OCI-LY3 (cell line): ENCODE measurements at regions not wholly inside any gene's neighbourhood (a gene's known extent, or its start where the extent isn't known, plus 50 kb on each side); places are given as distances from the start of the nearest gene placed in this dataset.

ENCODE experiments used
- H2AFZ ChIP-seq: fragments of 200-600, 300-600 bp; shearing (Covaris generic); 2 replicates; pipeline ENCODE4 v1.6.0; 2014; ENCODE audit warnings: antibody characterized with exemption, low read depth, low read length
- H3K27ac ChIP-seq: fragments of 200-600, 300-600 bp; sonication (generic); 2 replicates; pipeline ENCODE4 v1.5.1; 2014; ENCODE audit warnings: mild to moderate bottlenecking, low read length, moderate library complexity, mixed read lengths
- H3K27me3 ChIP-seq: fragments of 200-600, 300-600 bp; sonication (generic); 2 replicates; pipeline ENCODE4 v1.6.1; 2014; ENCODE audit warnings: low read depth, low read length, mixed read lengths
- H3K36me3 ChIP-seq: fragments of 200-600, 300-600 bp; sonication (generic); replicated peaks from 2 replicates; pipeline ENCODE3; 2014; ENCODE audit warnings: low read depth, low read length, mixed read lengths
- H3K4me1 ChIP-seq: fragments of 300-600, 200-600 bp; sonication (generic); 2 replicates; pipeline ENCODE4 v1.6.1; 2014; ENCODE audit warnings: low read length, mixed read lengths
- H3K4me2 ChIP-seq: fragments of 200-600, 300-600 bp; sonication (generic); 2 replicates; pipeline ENCODE4 v1.6.1; 2014; ENCODE audit warnings: low read length, mixed read lengths
- H3K4me3 ChIP-seq: fragments of 300-600, 200-600 bp; sonication (generic); 2 replicates; pipeline ENCODE4 v1.5.1; 2014; ENCODE audit warnings: antibody characterized with exemption, mild to moderate bottlenecking, low read length, moderate library complexity
- H3K79me2 ChIP-seq: fragments of 300-600, 200-600 bp; shearing (Covaris generic); 2 replicates; pipeline ENCODE4 v1.6.1; 2014; ENCODE audit warnings: mild to moderate bottlenecking, low read length, mixed read lengths
- H3K9ac ChIP-seq: fragments of 300-600, 200-600 bp; shearing (Covaris generic); 2 replicates; pipeline ENCODE4 v1.6.0; 2014; ENCODE audit warnings: mild to moderate bottlenecking, low read length, moderate library complexity
- H3K9me3 ChIP-seq: fragments of 200-600, 300-600 bp; shearing (Covaris generic); 2 replicates; pipeline ENCODE4 v1.6.1; 2014; ENCODE audit warnings: low read length, mixed read lengths; ENCODE audit not compliant: insufficient read depth
- H4K20me1 ChIP-seq: fragments of 200-600, 300-600 bp; sonication (generic); 2 replicates; pipeline ENCODE4 v1.6.1; 2016; ENCODE audit warnings: low read length, mixed read lengths; ENCODE audit not compliant: insufficient read depth
- EZH2phosphoT487 ChIP-seq: fragments of 200-600 bp; shearing (Covaris generic); IDR thresholded peaks from 2 replicates; pipeline ENCODE4 v1.6.1; 2018; ENCODE audit warnings: antibody characterized with exemption, mixed run types, low read depth
- TF ChIP-seq, protein P1 (sequence below): fragments of 200-600, 300-600 bp; sonication (generic); IDR thresholded peaks from 2 replicates; pipeline ENCODE4 v1.5.1; 2014; ENCODE audit warnings: antibody characterized with exemption, low read length, low read depth

DNA sequence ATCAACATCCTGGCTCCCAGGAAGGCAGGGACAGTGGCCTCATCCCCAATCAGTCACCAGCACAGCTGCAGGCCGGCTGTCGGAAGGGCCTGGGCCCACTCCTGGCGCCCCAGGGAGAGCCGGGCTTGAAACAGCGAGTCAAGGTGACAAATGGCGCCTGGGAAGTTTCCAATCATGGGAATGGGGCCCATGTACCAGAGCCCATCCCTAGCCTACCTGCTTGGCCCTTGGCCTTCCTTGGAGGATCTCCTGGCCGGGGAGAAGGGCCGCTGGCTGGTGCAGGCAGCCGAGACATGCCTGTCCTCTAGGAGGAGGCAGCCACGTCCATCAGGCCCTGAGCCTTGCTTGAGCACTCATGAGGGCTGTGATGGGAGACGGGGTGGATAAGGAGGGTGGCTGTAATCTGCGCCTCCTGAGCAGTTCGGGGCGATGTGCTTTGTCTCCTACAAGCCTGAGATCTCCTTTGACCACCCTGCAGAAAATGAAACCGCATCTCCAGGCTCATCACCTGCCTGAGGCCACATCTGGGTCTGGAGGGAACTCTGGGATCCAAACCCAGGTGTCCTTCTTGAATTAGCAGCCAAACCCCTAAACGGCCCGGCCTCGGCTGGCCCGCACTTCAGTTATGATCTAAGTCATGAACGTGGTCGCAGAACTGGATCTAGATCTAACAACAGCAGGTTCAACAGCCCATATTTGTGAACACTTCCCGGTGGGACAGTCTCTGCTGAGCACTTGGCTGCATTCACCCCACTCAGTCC, 862.0 kb downstream of the TBC1D22A start:
- Histone ChIP-seq H4K20me1 (no peaks in the 10 kb centered on the region), H3K9me3 (0 out of 2 replicates have a peak, but pooled peaks cover 5% of the 10 kb centered on the region), H3K27me3 (no peaks in the 10 kb centered on the region), H3K4me2 (no peak overlapping the region), H3K4me1 (no peaks in the 10 kb centered on the region), H3K4me3 (no peak overlapping the region), H3K27ac (no peak overlapping the region), H2AFZ (no peak overlapping the region), H3K79me2 (no peaks in the 10 kb centered on the region), H3K36me3 (no peaks in the 10 kb centered on the region), H3K9ac (no peak overlapping the region)
- TF ChIP-seq EZH2phosphoT487: no peak
- TF ChIP-seq, protein P1, sequence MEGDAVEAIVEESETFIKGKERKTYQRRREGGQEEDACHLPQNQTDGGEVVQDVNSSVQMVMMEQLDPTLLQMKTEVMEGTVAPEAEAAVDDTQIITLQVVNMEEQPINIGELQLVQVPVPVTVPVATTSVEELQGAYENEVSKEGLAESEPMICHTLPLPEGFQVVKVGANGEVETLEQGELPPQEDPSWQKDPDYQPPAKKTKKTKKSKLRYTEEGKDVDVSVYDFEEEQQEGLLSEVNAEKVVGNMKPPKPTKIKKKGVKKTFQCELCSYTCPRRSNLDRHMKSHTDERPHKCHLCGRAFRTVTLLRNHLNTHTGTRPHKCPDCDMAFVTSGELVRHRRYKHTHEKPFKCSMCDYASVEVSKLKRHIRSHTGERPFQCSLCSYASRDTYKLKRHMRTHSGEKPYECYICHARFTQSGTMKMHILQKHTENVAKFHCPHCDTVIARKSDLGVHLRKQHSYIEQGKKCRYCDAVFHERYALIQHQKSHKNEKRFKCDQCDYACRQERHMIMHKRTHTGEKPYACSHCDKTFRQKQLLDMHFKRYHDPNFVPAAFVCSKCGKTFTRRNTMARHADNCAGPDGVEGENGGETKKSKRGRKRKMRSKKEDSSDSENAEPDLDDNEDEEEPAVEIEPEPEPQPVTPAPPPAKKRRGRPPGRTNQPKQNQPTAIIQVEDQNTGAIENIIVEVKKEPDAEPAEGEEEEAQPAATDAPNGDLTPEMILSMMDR: no peak

DNA sequence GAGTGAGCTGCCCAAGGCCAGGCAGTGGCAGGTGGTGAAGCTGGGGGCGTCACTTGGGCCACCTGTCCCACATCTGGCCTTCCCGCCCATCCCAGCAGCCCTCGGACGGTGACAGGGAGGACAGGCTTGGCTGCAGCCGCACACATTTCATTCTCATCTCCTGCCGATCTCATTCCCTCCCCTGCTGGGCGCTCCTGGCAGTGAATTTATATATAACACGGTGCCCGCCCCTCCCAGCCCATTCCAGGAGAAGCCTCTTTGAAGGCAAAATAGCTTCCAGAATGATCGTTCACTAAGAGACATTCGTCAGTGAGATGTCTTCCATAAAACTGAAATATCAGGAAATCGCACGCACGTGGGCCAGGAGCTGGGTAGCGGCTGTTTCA, 861.3 kb downstream of the TBC1D22A start:
- Histone ChIP-seq H3K4me1 (no peaks in the 10 kb centered on the region), H3K79me2 (no peaks in the 10 kb centered on the region), H2AFZ (no peak overlapping the region), H3K9me3 (0 out of 2 replicates have a peak, but pooled peaks cover 5% of the 10 kb centered on the region), H4K20me1 (no peaks in the 10 kb centered on the region), H3K4me2 (no peak overlapping the region), H3K4me3 (no peak overlapping the region), H3K27me3 (no peaks in the 10 kb centered on the region), H3K27ac (no peak overlapping the region), H3K9ac (no peak overlapping the region), H3K36me3 (no peaks in the 10 kb centered on the region)
- no peak for TF ChIP-seq EZH2phosphoT487
- TF ChIP-seq, protein P1: no peak

DNA sequence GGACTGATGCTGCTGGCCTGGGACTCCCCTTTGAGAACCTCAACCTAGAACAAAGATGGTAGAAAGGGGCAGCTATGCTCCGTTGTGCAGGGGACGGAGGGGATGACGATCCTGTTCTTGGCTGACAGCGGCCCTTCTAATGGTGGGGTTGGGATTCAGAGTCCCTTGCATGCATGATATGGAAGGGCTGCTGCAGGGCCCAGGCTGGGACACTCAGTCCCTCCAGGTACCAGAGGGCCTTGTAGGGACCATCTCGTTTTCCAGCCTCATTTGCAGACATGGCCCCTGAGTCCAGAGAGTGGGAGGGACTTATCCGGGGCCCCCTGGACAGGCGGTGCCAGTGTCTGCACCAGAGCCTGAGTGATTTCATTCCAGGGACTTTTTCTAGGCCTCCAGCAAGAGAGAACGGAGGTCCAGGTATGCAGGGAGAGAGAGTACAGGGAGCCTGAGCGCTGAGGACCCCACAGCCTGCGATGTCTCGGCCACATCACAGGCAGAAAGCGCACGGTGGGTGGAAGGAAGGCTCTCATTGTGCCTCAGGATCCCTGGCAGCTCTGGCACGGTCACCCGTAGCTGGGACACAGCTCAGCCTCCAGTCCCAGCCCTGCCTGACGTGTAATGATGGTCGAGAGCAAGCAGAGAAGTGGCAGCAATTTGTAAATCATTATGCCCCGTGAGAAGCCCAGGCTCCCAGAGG, 860.8 kb downstream of the TBC1D22A start:
- H3K79me2 ChIP-seq: no peaks in the 10 kb centered on the region
- H3K4me3 ChIP-seq: no peak overlapping the region
- H3K4me1 ChIP-seq: no peaks in the 10 kb centered on the region
- 0 out of 2 replicates have a peak, but pooled peaks cover under 1% of the 10 kb centered on the region for H3K9me3 ChIP-seq
- no peaks in the 10 kb centered on the region for H3K36me3 ChIP-seq
- TF ChIP-seq EZH2phosphoT487: no peak
- TF ChIP-seq, protein P1: no peak
- H3K4me2 ChIP-seq: no peak overlapping the region
- H2AFZ ChIP-seq: no peak overlapping the region
- no peaks in the 10 kb centered on the region for H4K20me1 ChIP-seq
- H3K27ac ChIP-seq: no peak overlapping the region
- H3K9ac ChIP-seq: no peak overlapping the region
- H3K27me3 ChIP-seq: no peaks in the 10 kb centered on the region

DNA sequence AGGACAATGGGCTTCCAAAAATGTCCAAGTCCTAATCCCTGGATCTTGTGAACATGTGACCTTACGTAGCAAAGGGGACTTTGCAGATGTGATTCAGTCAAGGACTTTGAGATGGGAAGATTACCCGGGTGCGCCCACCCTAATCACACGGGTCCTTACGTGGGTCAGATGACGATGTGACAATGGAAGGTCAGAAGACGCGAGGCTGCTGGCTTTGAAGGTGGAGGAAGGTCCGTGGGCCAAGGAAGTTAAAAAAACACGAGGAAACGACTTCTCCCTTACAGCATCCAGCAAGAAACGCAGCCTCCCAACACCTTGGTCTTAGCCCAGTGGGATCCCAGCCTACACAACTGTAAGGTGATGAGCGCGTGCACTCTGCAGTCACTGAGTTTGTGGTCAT, 860.1 kb downstream of the TBC1D22A start:
- Histone ChIP-seq H3K79me2 (no peaks in the 10 kb centered on the region), H3K4me1 (no peaks in the 10 kb centered on the region), H3K27ac (no peak overlapping the region), H3K36me3 (no peaks in the 10 kb centered on the region), H2AFZ (no peak overlapping the region), H4K20me1 (no peaks in the 10 kb centered on the region), H3K9ac (no peak overlapping the region), H3K27me3 (no peaks in the 10 kb centered on the region), H3K9me3 (no peaks in the 10 kb centered on the region), H3K4me2 (no peak overlapping the region), H3K4me3 (no peak overlapping the region)
- TF ChIP-seq, protein P1: no peak
- no peak for TF ChIP-seq EZH2phosphoT487
